ENCODE measurements at regions not wholly inside any gene's neighbourhood (a gene's known extent, or its start where the extent isn't known, plus 50 kb on each side); places are given as distances from the start of the nearest gene placed in this dataset.

GRCh38 chr21:27787046-27787445, 820.2 kb upstream of the ADAMTS5 start:
- TF ChIP-seq EZH2phosphoT487 (conservative IDR thresholded peaks at IDR 0.05; ENCODE audit: low read length): no peak
- TF ChIP-seq, protein P1, sequence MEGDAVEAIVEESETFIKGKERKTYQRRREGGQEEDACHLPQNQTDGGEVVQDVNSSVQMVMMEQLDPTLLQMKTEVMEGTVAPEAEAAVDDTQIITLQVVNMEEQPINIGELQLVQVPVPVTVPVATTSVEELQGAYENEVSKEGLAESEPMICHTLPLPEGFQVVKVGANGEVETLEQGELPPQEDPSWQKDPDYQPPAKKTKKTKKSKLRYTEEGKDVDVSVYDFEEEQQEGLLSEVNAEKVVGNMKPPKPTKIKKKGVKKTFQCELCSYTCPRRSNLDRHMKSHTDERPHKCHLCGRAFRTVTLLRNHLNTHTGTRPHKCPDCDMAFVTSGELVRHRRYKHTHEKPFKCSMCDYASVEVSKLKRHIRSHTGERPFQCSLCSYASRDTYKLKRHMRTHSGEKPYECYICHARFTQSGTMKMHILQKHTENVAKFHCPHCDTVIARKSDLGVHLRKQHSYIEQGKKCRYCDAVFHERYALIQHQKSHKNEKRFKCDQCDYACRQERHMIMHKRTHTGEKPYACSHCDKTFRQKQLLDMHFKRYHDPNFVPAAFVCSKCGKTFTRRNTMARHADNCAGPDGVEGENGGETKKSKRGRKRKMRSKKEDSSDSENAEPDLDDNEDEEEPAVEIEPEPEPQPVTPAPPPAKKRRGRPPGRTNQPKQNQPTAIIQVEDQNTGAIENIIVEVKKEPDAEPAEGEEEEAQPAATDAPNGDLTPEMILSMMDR (IDR thresholded peaks at IDR 0.05; ENCODE audit: insufficient read depth, low read length, poor library complexity, severe bottlenecking): no peak
- Histone ChIP-seq H3K27me3 (ENCODE audit: low read length) (no peaks in the 10 kb centered on the region), H3K27ac (ENCODE audit: low read depth, low read length) (no peak overlapping the region), H3K36me3 (ENCODE audit: low read length) (no peaks in the 10 kb centered on the region), H3K79me2 (ENCODE audit: insufficient read depth, low read length) (no peaks in the 10 kb centered on the region), H3K9ac (ENCODE audit: low read length) (no peak overlapping the region), H2AFZ (ENCODE audit: low read depth, low read length, severe bottlenecking) (no peak overlapping the region), H3K9me2 (replicated peaks; ENCODE audit: insufficient read depth, low read length) (no peaks in the 10 kb centered on the region), H4K20me1 (ENCODE audit: low read depth, low read length) (no peaks in the 10 kb centered on the region), H3K9me3 (ENCODE audit: insufficient read depth, low read length) (no peaks in the 10 kb centered on the region), H3K4me3 (ENCODE audit: insufficient read depth, low read length, poor library complexity, severe bottlenecking) (no peak overlapping the region), H3F3A (ENCODE audit: insufficient read depth) (no peaks in the 10 kb centered on the region), H3K4me2 (ENCODE audit: low read depth, low read length, poor library complexity, severe bottlenecking) (no peak overlapping the region)

DNA sequence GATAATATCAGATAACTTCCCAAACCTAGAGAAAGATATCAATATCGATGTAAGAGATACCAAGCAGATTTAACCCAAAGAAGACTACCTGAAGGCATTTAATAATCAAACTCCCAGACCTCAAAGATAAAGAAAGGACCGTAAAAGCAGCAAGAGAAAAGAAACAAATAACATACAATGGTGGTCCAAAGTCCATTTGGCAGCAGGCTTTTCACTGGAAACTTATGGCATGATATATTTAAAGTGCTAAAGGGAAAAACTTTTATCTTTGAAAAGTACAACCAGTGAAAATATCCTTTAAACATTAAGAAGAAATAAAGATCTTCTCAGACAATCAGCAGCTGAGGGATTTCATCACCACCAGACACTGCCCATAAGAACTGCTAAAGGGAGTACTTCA, 812.7 kb upstream of the ADAMTS5 start:
- no peak for TF ChIP-seq EZH2phosphoT487 (conservative IDR thresholded peaks at IDR 0.05; ENCODE audit: low read length)
- TF ChIP-seq, protein P1 (IDR thresholded peaks at IDR 0.05; ENCODE audit: insufficient read depth, low read length, poor library complexity, severe bottlenecking): no peak
- no peak overlapping the region for H3K4me3 ChIP-seq (ENCODE audit: insufficient read depth, low read length, poor library complexity, severe bottlenecking)
- H3K9me3 ChIP-seq (ENCODE audit: insufficient read depth, low read length): no peaks in the 10 kb centered on the region
- H3K9me2 ChIP-seq (replicated peaks; ENCODE audit: insufficient read depth, low read length): no peaks in the 10 kb centered on the region
- H3F3A ChIP-seq (ENCODE audit: insufficient read depth): no peaks in the 10 kb centered on the region
- H3K27ac ChIP-seq (ENCODE audit: low read depth, low read length): no peak overlapping the region
- no peaks in the 10 kb centered on the region for H3K27me3 ChIP-seq (ENCODE audit: low read length)
- H3K79me2 ChIP-seq (ENCODE audit: insufficient read depth, low read length): no peaks in the 10 kb centered on the region
- H3K9ac ChIP-seq (ENCODE audit: low read length): no peak overlapping the region
- H4K20me1 ChIP-seq (ENCODE audit: low read depth, low read length): no peaks in the 10 kb centered on the region
- no peak overlapping the region for H2AFZ ChIP-seq (ENCODE audit: low read depth, low read length, severe bottlenecking)
- no peak overlapping the region for H3K4me2 ChIP-seq (ENCODE audit: low read depth, low read length, poor library complexity, severe bottlenecking)
- no peaks in the 10 kb centered on the region for H3K36me3 ChIP-seq (ENCODE audit: low read length)

GRCh38 chr21:27776925-27777553, 810.2 kb upstream of the ADAMTS5 start:
- H2AFZ ChIP-seq (ENCODE audit: low read depth, low read length, severe bottlenecking): no peak overlapping the region
- TF ChIP-seq EZH2phosphoT487 (conservative IDR thresholded peaks at IDR 0.05; ENCODE audit: low read length): no peak
- TF ChIP-seq, protein P1 (IDR thresholded peaks at IDR 0.05; ENCODE audit: insufficient read depth, low read length, poor library complexity, severe bottlenecking): no peak

More at GRCh38 chr21:27776925-27777553, 810.2 kb upstream of the ADAMTS5 start:
- no peaks in the 10 kb centered on the region for H3K9me2 ChIP-seq (replicated peaks; ENCODE audit: insufficient read depth, low read length)
- no peaks in the 10 kb centered on the region for H3K36me3 ChIP-seq (ENCODE audit: low read length)
- no peaks in the 10 kb centered on the region for H3K9me3 ChIP-seq (ENCODE audit: insufficient read depth, low read length)
- H3K27ac ChIP-seq (ENCODE audit: low read depth, low read length): no peak overlapping the region
- no peaks in the 10 kb centered on the region for H3K79me2 ChIP-seq (ENCODE audit: insufficient read depth, low read length)
- H3K27me3 ChIP-seq (ENCODE audit: low read length): no peaks in the 10 kb centered on the region
- no peaks in the 10 kb centered on the region for H4K20me1 ChIP-seq (ENCODE audit: low read depth, low read length)
- H3K9ac ChIP-seq (ENCODE audit: low read length): no peak overlapping the region
- no peak overlapping the region for H3K4me2 ChIP-seq (ENCODE audit: low read depth, low read length, poor library complexity, severe bottlenecking)
- no peak overlapping the region for H3K4me3 ChIP-seq (ENCODE audit: insufficient read depth, low read length, poor library complexity, severe bottlenecking)
- no peaks in the 10 kb centered on the region for H3F3A ChIP-seq (ENCODE audit: insufficient read depth)
